DOHH2 (cell line): ENCODE measurements at regions not wholly inside any gene's neighbourhood (a gene's known extent, or its start where the extent isn't known, plus 50 kb on each side); places are given as distances from the start of the nearest gene placed in this dataset.

Experiments
- EZH2phosphoT487 ChIP-seq: fragments of 200-600 bp; sonication (generic); IDR thresholded peaks from 2 replicates; pipeline ENCODE4 v1.6.1; 2017; ENCODE audit warnings: borderline replicate concordance, mild to moderate bottlenecking, antibody characterized with exemption, low read length, moderate library complexity, mixed read lengths
- TF ChIP-seq, protein P1 (sequence below): fragments of 200-600 bp; sonication (generic); IDR thresholded peaks from one replicate; pipeline ENCODE4 v1.5.1; 2014; ENCODE audit warnings: antibody characterized with exemption, mild to moderate bottlenecking, low read depth, low read length; ENCODE audit not compliant: poor library complexity, severe bottlenecking

GRCh38 chr2:175824243-175824642 is 177.8 kb downstream of the LNPK start:
- TF ChIP-seq, protein P1, sequence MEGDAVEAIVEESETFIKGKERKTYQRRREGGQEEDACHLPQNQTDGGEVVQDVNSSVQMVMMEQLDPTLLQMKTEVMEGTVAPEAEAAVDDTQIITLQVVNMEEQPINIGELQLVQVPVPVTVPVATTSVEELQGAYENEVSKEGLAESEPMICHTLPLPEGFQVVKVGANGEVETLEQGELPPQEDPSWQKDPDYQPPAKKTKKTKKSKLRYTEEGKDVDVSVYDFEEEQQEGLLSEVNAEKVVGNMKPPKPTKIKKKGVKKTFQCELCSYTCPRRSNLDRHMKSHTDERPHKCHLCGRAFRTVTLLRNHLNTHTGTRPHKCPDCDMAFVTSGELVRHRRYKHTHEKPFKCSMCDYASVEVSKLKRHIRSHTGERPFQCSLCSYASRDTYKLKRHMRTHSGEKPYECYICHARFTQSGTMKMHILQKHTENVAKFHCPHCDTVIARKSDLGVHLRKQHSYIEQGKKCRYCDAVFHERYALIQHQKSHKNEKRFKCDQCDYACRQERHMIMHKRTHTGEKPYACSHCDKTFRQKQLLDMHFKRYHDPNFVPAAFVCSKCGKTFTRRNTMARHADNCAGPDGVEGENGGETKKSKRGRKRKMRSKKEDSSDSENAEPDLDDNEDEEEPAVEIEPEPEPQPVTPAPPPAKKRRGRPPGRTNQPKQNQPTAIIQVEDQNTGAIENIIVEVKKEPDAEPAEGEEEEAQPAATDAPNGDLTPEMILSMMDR: no peak
- no peak for TF ChIP-seq EZH2phosphoT487
